Liver (tissue), 7 donors: ENCODE measurements at regions not wholly inside any gene's neighbourhood (a gene's known extent, or its start where the extent isn't known, plus 50 kb on each side); places are given as distances from the start of the nearest gene placed in this dataset.

Experiments
- DNase-seq: peaks from one replicate; pipeline ENCODE4 v3.0.0-alpha.2; 2017; ENCODE audit warnings: low spot score
- H3K27ac ChIP-seq, 2 donors: one replicate each; pipeline ENCODE4 v1.7.0; 2013; ENCODE audit warnings: inconsistent platforms in 2 of 2, low read length in 2 of 2, control low read depth in 1 of 2, low read depth in 1 of 2, mild to moderate bottlenecking in 1 of 2
- H3K27me3 ChIP-seq, 4 donors: one replicate each; pipeline versions ENCODE4 v1.6.1 to v1.7.0; 2013; ENCODE audit warnings: low read length in 3 of 4, inconsistent platforms in 1 of 4, mild to moderate bottlenecking in 1 of 4, moderate library complexity in 1 of 4; ENCODE audit not compliant: control insufficient read depth in 4 of 4, insufficient read depth in 4 of 4
- H3K36me3 ChIP-seq, 4 donors: one replicate each; pipeline versions ENCODE4 v1.6.1 to v1.7.0; 2013; ENCODE audit warnings: low read length in 3 of 4, mild to moderate bottlenecking in 3 of 4, low read depth in 1 of 4, moderate library complexity in 1 of 4; ENCODE audit not compliant: control insufficient read depth in 4 of 4, insufficient read depth in 3 of 4
- H3K4me1 ChIP-seq, 4 donors: one replicate each; pipeline versions ENCODE4 v1.6.1 to v1.7.0; 2013; ENCODE audit warnings: low read length in 3 of 4, mild to moderate bottlenecking in 3 of 4, moderate library complexity in 1 of 4; ENCODE audit not compliant: control insufficient read depth in 4 of 4, insufficient read depth in 4 of 4
- H3K4me3 ChIP-seq, 3 donors: one replicate each; pipeline versions ENCODE4 v1.6.1 to v1.7.0; 2013; ENCODE audit warnings: low read length in 3 of 3, control low read depth in 1 of 3, low read depth in 1 of 3, mild to moderate bottlenecking in 1 of 3
- H3K9ac ChIP-seq, 2 donors: one replicate each; pipeline ENCODE4 v1.7.0; 2013; ENCODE audit warnings: low read length in 2 of 2, mild to moderate bottlenecking in 2 of 2, moderate library complexity in 2 of 2, control low read depth in 1 of 2, low read depth in 1 of 2
- H3K9me3 ChIP-seq, 4 donors: one replicate each; pipeline versions ENCODE4 v1.6.1 to v1.7.0; 2013; ENCODE audit warnings: low read length in 3 of 4; ENCODE audit not compliant: control insufficient read depth in 4 of 4
- ATF3 ChIP-seq: IDR thresholded peaks from 2 replicates; pipeline ENCODE4 v1.6.1; 2016; ENCODE audit warnings: antibody characterized with exemption
- EGR1 ChIP-seq, 2 donors: IDR thresholded peaks; 2 replicates each; pipeline ENCODE4 v1.6.1; 2016 to 2018; ENCODE audit warnings: antibody characterized with exemption in 2 of 2, low read depth in 2 of 2
- FOXA1 ChIP-seq: IDR thresholded peaks from 2 replicates; pipeline ENCODE4 v1.6.1; 2016; ENCODE audit warnings: antibody characterized with exemption
- GABPA ChIP-seq, 2 donors: IDR thresholded peaks in 1 of 2; conservative IDR thresholded peaks in 1 of 2; 2 replicates each; pipeline ENCODE4 v1.6.1; 2016; ENCODE audit warnings: antibody characterized with exemption in 2 of 2, mild to moderate bottlenecking in 1 of 2, moderate library complexity in 1 of 2
- HNF4A ChIP-seq, 2 donors: conservative IDR thresholded peaks; 2 replicates each; pipeline ENCODE4 v1.6.1; 2016; ENCODE audit warnings: antibody characterized with exemption in 2 of 2, mild to moderate bottlenecking in 2 of 2
- HNF4G ChIP-seq: IDR thresholded peaks from 2 replicates; pipeline ENCODE4 v1.6.1; 2016; ENCODE audit warnings: antibody characterized with exemption
- JUND ChIP-seq, 2 donors: IDR thresholded peaks; 2 replicates each; pipeline ENCODE4 v1.6.1; 2016; ENCODE audit warnings: antibody characterized with exemption in 2 of 2
- MAX ChIP-seq: IDR thresholded peaks from 2 replicates; pipeline ENCODE4 v1.6.1; 2016; ENCODE audit warnings: antibody characterized with exemption
- NR2F2 ChIP-seq: IDR thresholded peaks from 2 replicates; pipeline ENCODE4 v1.6.1; 2016; ENCODE audit warnings: antibody characterized with exemption
- RAD21 ChIP-seq, 2 donors: IDR thresholded peaks; 2 replicates each; pipeline ENCODE4 v1.6.1; 2016; ENCODE audit warnings: antibody characterized with exemption in 2 of 2, mild to moderate bottlenecking in 2 of 2
- REST ChIP-seq: IDR thresholded peaks from 2 replicates; pipeline ENCODE4 v1.6.1; 2016; ENCODE audit warnings: antibody characterized with exemption, mild to moderate bottlenecking
- RXRA ChIP-seq, 2 donors: IDR thresholded peaks; 2 replicates each; pipeline ENCODE4 v1.6.1; 2017 to 2018; ENCODE audit warnings: antibody characterized with exemption in 2 of 2, mild to moderate bottlenecking in 1 of 2
- SP1 ChIP-seq: IDR thresholded peaks from 2 replicates; pipeline ENCODE4 v1.6.1; 2018; ENCODE audit warnings: antibody characterized with exemption, mild to moderate bottlenecking
- TAF1 ChIP-seq: conservative IDR thresholded peaks from 2 replicates; pipeline ENCODE4 v1.6.1; 2016; ENCODE audit warnings: antibody characterized with exemption, mild to moderate bottlenecking
- YY1 ChIP-seq: IDR thresholded peaks from 2 replicates; pipeline ENCODE4 v1.6.1; 2016; ENCODE audit warnings: antibody characterized with exemption, mild to moderate bottlenecking
- WGBS: extraction: QIAGEN DNeasy Blood & Tissue Kit; methylation state at CpG from one replicate; pipeline ENCODE4 v1.1.7; 2013; 5-methylcytosine and 5-hydroxymethylcytosine counted together
- TF ChIP-seq, protein P1 (sequence below): IDR thresholded peaks from 2 replicates; pipeline ENCODE4 v1.6.1; 2016; ENCODE audit warnings: antibody characterized with exemption
- donor health status: healthy.
- donor health status: healthy.
- donor health status: healthy.
- donor health status: healthy.

DNA sequence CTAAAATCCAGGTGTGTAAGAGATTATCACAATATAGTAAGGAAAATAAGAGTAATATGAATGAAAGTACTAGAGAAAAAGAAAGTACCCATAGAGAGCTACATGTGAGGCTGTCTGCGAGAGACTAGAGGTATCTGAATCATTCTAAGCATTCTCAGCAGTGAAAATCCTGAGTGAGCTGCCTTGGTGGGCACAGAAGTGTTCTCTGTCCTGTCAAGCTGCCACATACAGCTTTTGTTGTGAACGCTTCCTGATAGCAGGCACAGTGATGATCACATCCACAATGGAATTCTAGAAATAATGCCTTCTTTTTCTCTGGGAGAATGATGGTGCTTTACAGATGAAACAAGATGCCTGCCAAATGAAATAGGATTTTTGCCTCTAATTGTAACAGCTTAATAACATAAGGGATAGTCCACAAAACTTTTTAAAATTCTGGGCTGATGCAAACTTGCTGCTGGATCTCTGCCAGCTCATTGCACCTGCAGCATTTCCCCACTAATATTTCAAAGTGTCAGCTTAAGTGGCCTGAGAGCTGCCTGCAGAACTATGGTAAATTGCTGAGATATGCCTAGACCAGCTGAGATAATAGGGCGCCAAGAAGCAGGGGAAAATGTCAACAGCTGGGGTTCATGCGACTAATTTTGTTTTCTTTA is 620.5 kb downstream of the DOK5 start (continued):
- no peak for TF ChIP-seq REST
- no peak for TF ChIP-seq EGR1 (IDR thresholded peaks at IDR 0.05; ENCODE audit: low read depth in 2 of 2)
- no peak for TF ChIP-seq TAF1
- no peak for TF ChIP-seq SP1
- TF ChIP-seq HNF4A (conservative IDR thresholded peaks at IDR 0.05), result no peak
- TF ChIP-seq GABPA (IDR thresholded peaks at IDR 0.05 in 1 of 2, conservative IDR thresholded peaks at IDR 0.05 in 1 of 2), result no peak
- TF ChIP-seq FOXA1, result no peak
- TF ChIP-seq NR2F2, result no peak
- TF ChIP-seq JUND (IDR thresholded peaks at IDR 0.05), result no peak
- TF ChIP-seq RAD21 (IDR thresholded peaks at IDR 0.05), result no peak

GRCh38 chr20:55094353-55094861 is 619.0 kb downstream of the DOK5 start:
- Histone ChIP-seq H3K4me1 (no peaks in the 10 kb centered on the region), H3K4me3 (no peak overlapping the region), H3K9ac (no peak overlapping the region), H3K9me3 (no peaks in the 10 kb centered on the region), H3K27ac (no peak overlapping the region), H3K36me3 (no peaks in the 10 kb centered on the region), H3K27me3 (peaks cover 0 to 2% (median 0%) of the 10 kb centered on the region in 4 donors)
- 69% methylated on average over 12 of the region's 12 CpGs for WGBS
- no peak for TF ChIP-seq RAD21 (IDR thresholded peaks at IDR 0.05)
- TF ChIP-seq JUND (IDR thresholded peaks at IDR 0.05), result no peak
- TF ChIP-seq EGR1 (IDR thresholded peaks at IDR 0.05; ENCODE audit: low read depth in 2 of 2), result no peak
- no peak for TF ChIP-seq TAF1
- TF ChIP-seq, protein P1, sequence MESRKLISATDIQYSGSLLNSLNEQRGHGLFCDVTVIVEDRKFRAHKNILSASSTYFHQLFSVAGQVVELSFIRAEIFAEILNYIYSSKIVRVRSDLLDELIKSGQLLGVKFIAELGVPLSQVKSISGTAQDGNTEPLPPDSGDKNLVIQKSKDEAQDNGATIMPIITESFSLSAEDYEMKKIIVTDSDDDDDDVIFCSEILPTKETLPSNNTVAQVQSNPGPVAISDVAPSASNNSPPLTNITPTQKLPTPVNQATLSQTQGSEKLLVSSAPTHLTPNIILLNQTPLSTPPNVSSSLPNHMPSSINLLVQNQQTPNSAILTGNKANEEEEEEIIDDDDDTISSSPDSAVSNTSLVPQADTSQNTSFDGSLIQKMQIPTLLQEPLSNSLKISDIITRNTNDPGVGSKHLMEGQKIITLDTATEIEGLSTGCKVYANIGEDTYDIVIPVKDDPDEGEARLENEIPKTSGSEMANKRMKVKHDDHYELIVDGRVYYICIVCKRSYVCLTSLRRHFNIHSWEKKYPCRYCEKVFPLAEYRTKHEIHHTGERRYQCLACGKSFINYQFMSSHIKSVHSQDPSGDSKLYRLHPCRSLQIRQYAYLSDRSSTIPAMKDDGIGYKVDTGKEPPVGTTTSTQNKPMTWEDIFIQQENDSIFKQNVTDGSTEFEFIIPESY, result no peak
- TF ChIP-seq NR2F2, result no peak
- no peak for TF ChIP-seq YY1
- no peak for TF ChIP-seq RXRA (IDR thresholded peaks at IDR 0.05)
- no peak for TF ChIP-seq ATF3
- TF ChIP-seq REST, result no peak
- no peak for TF ChIP-seq SP1
- no peak for TF ChIP-seq HNF4A (conservative IDR thresholded peaks at IDR 0.05)
- TF ChIP-seq GABPA (IDR thresholded peaks at IDR 0.05 in 1 of 2, conservative IDR thresholded peaks at IDR 0.05 in 1 of 2), result no peak
- TF ChIP-seq MAX, result no peak
- TF ChIP-seq HNF4G, result no peak
- DNase-seq, result no peak
